KG1 (cell line): ENCODE measurements at regions not wholly inside any gene's neighbourhood (a gene's known extent, or its start where the extent isn't known, plus 50 kb on each side); places are given as distances from the start of the nearest gene placed in this dataset.
"Not testable (repeated sequence)": the region's sequence is repeated elsewhere in the genome, so short reads cannot be mapped to it uniquely, and the experiment has no call there.

ENCODE experiments used
- DNase-seq: peaks from one replicate; lab custom pipeline; 2025; lab: John Stamatoyannopoulos, UW

GRCh38 chr14:38567703-38568102 is 311.8 kb upstream of the CLEC14A start:
- no peak for DNase-seq

GRCh38 chr14:38561657-38562056 is 305.8 kb upstream of the CLEC14A start:
- DNase-seq, result no peak

GRCh38 chr14:38559711-38560110 is 303.8 kb upstream of the CLEC14A start:
- no peak for DNase-seq

GRCh38 chr14:38557391-38557790 is 301.5 kb upstream of the CLEC14A start:
- not testable (repeated sequence) for DNase-seq

GRCh38 chr14:38556252-38556651 is 300.4 kb upstream of the CLEC14A start:
- no peak for DNase-seq

GRCh38 chr14:38554026-38554425 is 298.1 kb upstream of the CLEC14A start:
- DNase-seq, result no peak

- no peak for DNase-seq
Measured at GRCh38 chr14:38553586-38553985, 297.7 kb upstream of the CLEC14A start.

GRCh38 chr14:38549564-38549963 is 293.7 kb upstream of the CLEC14A start:
- DNase-seq, result no peak

- no peak for DNase-seq
Measured at GRCh38 chr14:38547961-38548490, 292.1 kb upstream of the CLEC14A start.

GRCh38 chr14:38546932-38547551 is 291.1 kb upstream of the CLEC14A start:
- no peak for DNase-seq

- no peak for DNase-seq
Measured at GRCh38 chr14:38544776-38545175, 288.9 kb upstream of the CLEC14A start.

- DNase-seq, result not testable (repeated sequence)
Measured at GRCh38 chr14:38543851-38544250, 288.0 kb upstream of the CLEC14A start.

GRCh38 chr14:38538053-38538452 is 282.2 kb upstream of the CLEC14A start:
- not testable (repeated sequence) for DNase-seq

- no peak for DNase-seq
Measured at GRCh38 chr14:38536376-38537038, 280.6 kb upstream of the CLEC14A start.

- no peak for DNase-seq
Measured at GRCh38 chr14:38528582-38528981, 272.7 kb upstream of the CLEC14A start.

GRCh38 chr14:38527502-38527878 is 271.6 kb upstream of the CLEC14A start:
- DNase-seq, result no peak

GRCh38 chr14:38526826-38527501 is 271.1 kb upstream of the CLEC14A start:
- DNase-seq, result no peak

GRCh38 chr14:38524636-38525509 is 269.0 kb upstream of the CLEC14A start:
- DNase-seq, result no peak

GRCh38 chr14:38522724-38523123 is 266.8 kb upstream of the CLEC14A start:
- no peak for DNase-seq

GRCh38 chr14:38521591-38521990 is 265.7 kb upstream of the CLEC14A start:
- DNase-seq, result no peak

GRCh38 chr14:38517426-38517825 is 261.5 kb upstream of the CLEC14A start:
- no peak for DNase-seq

- DNase-seq, result no peak
Measured at GRCh38 chr14:38512236-38512635, 256.3 kb upstream of the CLEC14A start.
